ENCODE measurements at regions not wholly inside any gene's neighbourhood (a gene's known extent, or its start where the extent isn't known, plus 50 kb on each side); places are given as distances from the start of the nearest gene placed in this dataset.
A peak's percentile ranks its signal among the peaks of the same experiment; 100 is the strongest.

DNA sequence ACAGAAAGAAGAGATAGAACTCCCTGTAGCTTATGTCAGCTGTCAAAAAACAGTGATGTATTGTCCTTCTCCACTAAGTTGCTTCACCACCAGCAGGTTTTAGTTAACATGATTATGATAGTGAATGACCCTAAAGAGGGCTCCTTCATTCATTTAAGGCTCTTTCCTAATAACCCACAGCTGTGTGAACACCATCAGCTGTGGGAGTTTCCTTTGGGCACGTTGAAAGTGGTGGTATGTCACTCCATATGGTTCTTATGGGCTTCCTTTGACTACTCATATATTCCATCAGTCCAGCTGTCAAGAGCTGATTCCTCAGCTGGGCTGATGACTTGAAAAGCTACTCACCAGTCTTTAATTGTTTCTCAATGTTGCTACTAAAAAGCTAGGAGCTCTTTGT is 210.3 kb downstream of the UBE2E3 start:
- no peak overlapping the region for H3K18ac ChIP-seq (ENCODE audit: low read length)
- no peak overlapping the region for H3K4me3 ChIP-seq (ENCODE audit: low read length)
- no peak overlapping the region for H4K8ac ChIP-seq (ENCODE audit: low read depth, low read length)
- H3K4me1 ChIP-seq (ENCODE audit: control insufficient read depth, low read depth, low read length), result no peaks in the 10 kb centered on the region
- H2BK5ac ChIP-seq (ENCODE audit: low read length), result no peak overlapping the region
- no peak overlapping the region for H3K56ac ChIP-seq (ENCODE audit: low read length)
- no peak overlapping the region for H3K4me2 ChIP-seq (ENCODE audit: low read length)
- no peak overlapping the region for H2BK120ac ChIP-seq (ENCODE audit: low read depth, low read length)
- H3K79me1 ChIP-seq (ENCODE audit: low read length), result no peaks in the 10 kb centered on the region
- H3K27me3 ChIP-seq (ENCODE audit: insufficient read depth, low read length, poor library complexity), result no peaks in the 10 kb centered on the region
- H2BK15ac ChIP-seq (replicated peaks; ENCODE audit: low read depth), result no peak overlapping the region
- WGBS (ENCODE audit: extremely low coverage, insufficient coverage, low lambda C conversion rate), result no CpG with 5 or more reads among the region's 1 CpG
- no peak overlapping the region for H3K27ac ChIP-seq (ENCODE audit: low read depth, low read length)
- H3K23ac ChIP-seq (ENCODE audit: low read length), result no peak overlapping the region
- no peak overlapping the region for H4K5ac ChIP-seq (ENCODE audit: low read length)
- no peaks in the 10 kb centered on the region for H3K36me3 ChIP-seq (ENCODE audit: control insufficient read depth, insufficient read depth, low read length)
- no peak overlapping the region for H3K4ac ChIP-seq (ENCODE audit: low read depth, low read length)
- no peaks in the 10 kb centered on the region for H3K79me2 ChIP-seq (ENCODE audit: control insufficient read depth, insufficient read depth, low read length)
- DNase-seq, result no peak
- no peak overlapping the region for H2AK5ac ChIP-seq (ENCODE audit: low read length)
- no peak overlapping the region for H3K9ac ChIP-seq (ENCODE audit: low read length)

DNA sequence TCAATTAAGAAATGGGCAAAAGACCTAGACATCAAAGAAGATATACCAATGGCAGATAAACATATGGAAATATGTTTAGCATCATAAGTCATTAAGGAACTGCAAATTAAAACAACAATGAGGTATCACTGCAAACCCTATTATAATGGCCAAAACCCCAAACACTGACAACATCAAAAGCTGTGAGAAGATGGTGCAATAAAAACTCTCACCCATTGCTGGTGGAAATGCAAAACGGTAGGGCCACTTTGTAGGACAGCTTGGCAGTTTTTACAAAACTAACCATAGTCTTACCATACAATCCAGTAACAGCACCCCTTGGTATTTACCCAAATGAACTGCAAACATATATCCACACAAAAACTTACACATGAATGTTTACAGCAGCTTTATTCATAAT is 213.1 kb downstream of the UBE2E3 start:
- Histone ChIP-seq H2AK5ac (ENCODE audit: low read length) (no peak overlapping the region), H3K36me3 (ENCODE audit: control insufficient read depth, insufficient read depth, low read length) (no peaks in the 10 kb centered on the region), H3K4me2 (ENCODE audit: low read length) (no peak overlapping the region), H3K18ac (ENCODE audit: low read length) (no peak overlapping the region), H2BK5ac (ENCODE audit: low read length) (no peak overlapping the region), H3K79me1 (ENCODE audit: low read length) (no peaks in the 10 kb centered on the region), H3K56ac (ENCODE audit: low read length) (no peak overlapping the region), H4K8ac (ENCODE audit: low read depth, low read length) (no peak overlapping the region), H3K4me1 (ENCODE audit: control insufficient read depth, low read depth, low read length) (no peaks in the 10 kb centered on the region), H3K27ac (ENCODE audit: low read depth, low read length) (no peak overlapping the region), H3K4ac (ENCODE audit: low read depth, low read length) (no peak overlapping the region), H3K23ac (ENCODE audit: low read length) (no peak overlapping the region), H3K4me3 (ENCODE audit: low read length) (no peak overlapping the region), H3K27me3 (ENCODE audit: insufficient read depth, low read length, poor library complexity) (no peaks in the 10 kb centered on the region), H2BK15ac (replicated peaks; ENCODE audit: low read depth) (no peak overlapping the region), H2BK120ac (ENCODE audit: low read depth, low read length) (no peak overlapping the region), H3K79me2 (ENCODE audit: control insufficient read depth, insufficient read depth, low read length) (no peaks in the 10 kb centered on the region), H4K5ac (ENCODE audit: low read length) (no peak overlapping the region), H3K9ac (ENCODE audit: low read length) (no peak overlapping the region)
- no CpG with 5 or more reads among the region's 1 CpG for WGBS (ENCODE audit: extremely low coverage, insufficient coverage, low lambda C conversion rate)
- DNase-seq, result no peak

GRCh38 chr2:181196401-181196800 is 216.0 kb downstream of the UBE2E3 start:
- no peaks in the 10 kb centered on the region for H3K79me2 ChIP-seq (ENCODE audit: control insufficient read depth, insufficient read depth, low read length)
- no peak overlapping the region for H4K5ac ChIP-seq (ENCODE audit: low read length)
- H3K27ac ChIP-seq (ENCODE audit: low read depth, low read length), result no peak overlapping the region
- H3K27me3 ChIP-seq (ENCODE audit: insufficient read depth, low read length, poor library complexity), result no peaks in the 10 kb centered on the region
- no peak overlapping the region for H2BK120ac ChIP-seq (ENCODE audit: low read depth, low read length)
- no CpG with 5 or more reads among the region's 4 CpGs for WGBS (ENCODE audit: extremely low coverage, insufficient coverage, low lambda C conversion rate)
- no peak overlapping the region for H3K4ac ChIP-seq (ENCODE audit: low read depth, low read length)
- H2AK5ac ChIP-seq (ENCODE audit: low read length), result no peak overlapping the region
- no peak overlapping the region for H2BK15ac ChIP-seq (replicated peaks; ENCODE audit: low read depth)
- H3K18ac ChIP-seq (ENCODE audit: low read length), result no peak overlapping the region
- H3K4me2 ChIP-seq (ENCODE audit: low read length), result no peak overlapping the region
- no peak overlapping the region for H3K4me3 ChIP-seq (ENCODE audit: low read length)
- no peaks in the 10 kb centered on the region for H3K36me3 ChIP-seq (ENCODE audit: control insufficient read depth, insufficient read depth, low read length)
- H3K23ac ChIP-seq (ENCODE audit: low read length), result no peak overlapping the region
- H4K8ac ChIP-seq (ENCODE audit: low read depth, low read length), result no peak overlapping the region
- no peaks in the 10 kb centered on the region for H3K79me1 ChIP-seq (ENCODE audit: low read length)
- no peak overlapping the region for H3K56ac ChIP-seq (ENCODE audit: low read length)
- H3K4me1 ChIP-seq (ENCODE audit: control insufficient read depth, low read depth, low read length), result no peaks in the 10 kb centered on the region
- no peak overlapping the region for H2BK5ac ChIP-seq (ENCODE audit: low read length)
- H3K9ac ChIP-seq (ENCODE audit: low read length), result no peak overlapping the region
- DNase-seq, result no peak

DNA sequence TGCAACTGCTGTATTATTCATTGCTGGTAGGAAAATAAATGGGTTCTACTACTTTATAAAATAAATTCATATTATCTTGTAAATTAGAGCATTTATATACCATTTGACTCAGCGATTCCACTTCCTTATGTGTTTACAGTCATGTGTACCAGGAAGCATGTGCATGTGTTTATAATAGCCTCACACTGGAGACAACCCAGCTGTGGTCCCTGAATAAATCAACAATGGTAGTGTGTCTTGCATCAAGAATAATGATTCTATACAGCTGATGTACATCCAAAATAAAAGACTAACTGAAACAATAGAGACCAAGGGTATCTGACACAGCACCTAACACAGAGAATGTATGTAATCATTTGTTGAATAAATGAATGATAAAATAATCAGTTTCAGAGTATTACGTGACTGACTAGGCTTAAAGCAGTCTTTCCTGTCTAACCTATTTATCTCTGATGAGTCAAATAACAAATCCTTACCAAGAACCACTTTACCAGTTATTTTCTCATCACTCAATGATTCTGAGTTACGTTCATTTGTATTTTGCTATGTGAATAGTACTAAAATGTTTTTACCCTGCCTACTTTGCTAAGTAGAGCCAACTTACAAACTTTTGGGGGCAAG is 216.8 kb downstream of the UBE2E3 start:
- Histone ChIP-seq H2AK5ac (ENCODE audit: low read length) (no peak overlapping the region), H3K18ac (ENCODE audit: low read length) (no peak overlapping the region), H3K4me2 (ENCODE audit: low read length) (no peak overlapping the region), H3K4ac (ENCODE audit: low read depth, low read length) (no peak overlapping the region), H3K79me1 (ENCODE audit: low read length) (no peaks in the 10 kb centered on the region), H3K36me3 (ENCODE audit: control insufficient read depth, insufficient read depth, low read length) (no peaks in the 10 kb centered on the region), H3K9ac (ENCODE audit: low read length) (no peak overlapping the region), H3K4me1 (ENCODE audit: control insufficient read depth, low read depth, low read length) (no peaks in the 10 kb centered on the region), H2BK5ac (ENCODE audit: low read length) (no peak overlapping the region), H4K8ac (ENCODE audit: low read depth, low read length) (no peak overlapping the region), H3K56ac (ENCODE audit: low read length) (no peak overlapping the region), H3K4me3 (ENCODE audit: low read length) (no peak overlapping the region), H4K5ac (ENCODE audit: low read length) (no peak overlapping the region), H3K27me3 (ENCODE audit: insufficient read depth, low read length, poor library complexity) (no peaks in the 10 kb centered on the region), H3K23ac (ENCODE audit: low read length) (no peak overlapping the region), H2BK120ac (ENCODE audit: low read depth, low read length) (no peak overlapping the region), H3K79me2 (ENCODE audit: control insufficient read depth, insufficient read depth, low read length) (no peaks in the 10 kb centered on the region), H3K27ac (ENCODE audit: low read depth, low read length) (no peak overlapping the region), H2BK15ac (replicated peaks; ENCODE audit: low read depth) (no peak overlapping the region)
- no CpG with 5 or more reads among the region's 3 CpGs for whole genome bisulfite sequencing (ENCODE audit: extremely low coverage, insufficient coverage, low lambda C conversion rate)
- DNase-seq, result no peak

DNA sequence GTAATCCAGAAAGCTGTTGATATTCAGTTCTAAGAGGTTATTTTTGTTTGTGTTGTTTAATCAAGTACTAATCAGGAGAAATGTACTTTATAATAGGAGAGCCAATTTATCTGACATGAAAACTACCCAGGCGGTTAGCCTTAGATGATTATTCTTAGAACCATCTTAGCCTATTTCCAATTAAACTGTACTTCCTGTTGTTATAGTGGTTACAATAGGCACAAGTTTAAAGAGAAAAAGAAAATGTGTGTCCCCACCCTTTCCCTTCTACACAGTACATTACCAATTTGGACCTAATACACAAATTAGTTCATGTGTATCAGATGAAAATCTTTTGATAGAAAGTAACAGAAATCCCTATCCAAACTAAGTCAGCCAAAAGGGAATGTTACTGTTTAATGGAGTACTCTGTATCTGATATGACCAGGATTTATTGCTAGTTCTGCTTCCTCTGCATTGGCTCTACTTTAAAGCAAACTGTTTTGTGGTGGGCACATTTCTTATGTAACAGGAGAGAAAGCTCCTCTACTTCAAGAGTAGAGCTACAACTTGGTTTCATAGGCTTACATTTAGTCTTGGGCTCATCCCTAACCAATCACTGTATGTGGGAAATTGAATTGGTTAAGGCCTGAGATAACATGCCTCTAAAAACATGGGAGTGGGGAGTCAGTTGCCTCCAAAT is 217.9 kb downstream of the UBE2E3 start:
- H2BK5ac ChIP-seq (ENCODE audit: low read length), result no peak overlapping the region
- H3K79me2 ChIP-seq (ENCODE audit: control insufficient read depth, insufficient read depth, low read length), result no peaks in the 10 kb centered on the region
- no peak overlapping the region for H3K27ac ChIP-seq (ENCODE audit: low read depth, low read length)
- H2BK15ac ChIP-seq (replicated peaks; ENCODE audit: low read depth), result no peak overlapping the region
- no peak for DNase-seq
- H3K9ac ChIP-seq (ENCODE audit: low read length), result no peak overlapping the region
- no peak overlapping the region for H3K18ac ChIP-seq (ENCODE audit: low read length)
- H4K5ac ChIP-seq (ENCODE audit: low read length), result no peak overlapping the region
- no peak overlapping the region for H2AK5ac ChIP-seq (ENCODE audit: low read length)
- H3K27me3 ChIP-seq (ENCODE audit: insufficient read depth, low read length, poor library complexity), result no peaks in the 10 kb centered on the region
- H2BK120ac ChIP-seq (ENCODE audit: low read depth, low read length), result no peak overlapping the region
- no peak overlapping the region for H4K8ac ChIP-seq (ENCODE audit: low read depth, low read length)
- H3K56ac ChIP-seq (ENCODE audit: low read length), result no peak overlapping the region
- no peak overlapping the region for H3K4ac ChIP-seq (ENCODE audit: low read depth, low read length)
- no peaks in the 10 kb centered on the region for H3K79me1 ChIP-seq (ENCODE audit: low read length)
- no CpG with 5 or more reads among the region's 1 CpG for WGBS (ENCODE audit: extremely low coverage, insufficient coverage, low lambda C conversion rate)
- H3K4me2 ChIP-seq (ENCODE audit: low read length), result no peak overlapping the region
- no peaks in the 10 kb centered on the region for H3K4me1 ChIP-seq (ENCODE audit: control insufficient read depth, low read depth, low read length)
- no peak overlapping the region for H3K4me3 ChIP-seq (ENCODE audit: low read length)
- no peaks in the 10 kb centered on the region for H3K36me3 ChIP-seq (ENCODE audit: control insufficient read depth, insufficient read depth, low read length)
- no peak overlapping the region for H3K23ac ChIP-seq (ENCODE audit: low read length)

- Histone ChIP-seq H3K18ac (ENCODE audit: low read length) (no peak overlapping the region), H3K4me1 (ENCODE audit: control insufficient read depth, low read depth, low read length) (no peaks in the 10 kb centered on the region), H2BK5ac (ENCODE audit: low read length) (no peak overlapping the region), H3K23ac (ENCODE audit: low read length) (no peak overlapping the region), H3K4me3 (ENCODE audit: low read length) (no peak overlapping the region), H2AK5ac (ENCODE audit: low read length) (no peak overlapping the region), H4K8ac (ENCODE audit: low read depth, low read length) (no peak overlapping the region), H3K79me1 (ENCODE audit: low read length) (no peaks in the 10 kb centered on the region), H3K27ac (ENCODE audit: low read depth, low read length) (no peak overlapping the region), H3K4me2 (ENCODE audit: low read length) (no peak overlapping the region), H3K9ac (ENCODE audit: low read length) (no peak overlapping the region), H2BK15ac (replicated peaks; ENCODE audit: low read depth) (no peak overlapping the region), H3K36me3 (ENCODE audit: control insufficient read depth, insufficient read depth, low read length) (no peaks in the 10 kb centered on the region), H3K56ac (ENCODE audit: low read length) (no peak overlapping the region), H4K5ac (ENCODE audit: low read length) (no peak overlapping the region), H3K27me3 (ENCODE audit: insufficient read depth, low read length, poor library complexity) (no peaks in the 10 kb centered on the region), H2BK120ac (ENCODE audit: low read depth, low read length) (no peak overlapping the region), H3K79me2 (ENCODE audit: control insufficient read depth, insufficient read depth, low read length) (no peaks in the 10 kb centered on the region), H3K4ac (ENCODE audit: low read depth, low read length) (no peak overlapping the region)
- DNase-seq, result peak; percentile 90
Observed at GRCh38 chr2:181203412-181203811, 223.0 kb downstream of the UBE2E3 start.
